CD4-positive, alpha-beta T cell treated with Interleukin-10 for 1 hour (primary cell): ENCODE measurements at regions not wholly inside any gene's neighbourhood (a gene's known extent, or its start where the extent isn't known, plus 50 kb on each side); places are given as distances from the start of the nearest gene placed in this dataset.

Experiments
- DNase-seq: peaks from one replicate; pipeline ENCODE4 v3.0.0-alpha.2; 2020

- no peak for DNase-seq
Observed at GRCh38 chr7:94324380-94325121, 70.1 kb upstream of the COL1A2 start.

GRCh38 chr7:94325122-94325475 lies 69.6 kb upstream of the COL1A2 start:
- DNase-seq, result no peak

- no peak for DNase-seq
Observed at GRCh38 chr7:94330269-94331020, 64.2 kb upstream of the COL1A2 start.

GRCh38 chr7:94332571-94332970 lies 62.1 kb upstream of the COL1A2 start:
- no peak for DNase-seq

GRCh38 chr7:94333810-94334209 lies 60.9 kb upstream of the COL1A2 start:
- DNase-seq, result no peak

- DNase-seq, result no peak
Observed at GRCh38 chr7:94335586-94335985, 59.1 kb upstream of the COL1A2 start.

DNA sequence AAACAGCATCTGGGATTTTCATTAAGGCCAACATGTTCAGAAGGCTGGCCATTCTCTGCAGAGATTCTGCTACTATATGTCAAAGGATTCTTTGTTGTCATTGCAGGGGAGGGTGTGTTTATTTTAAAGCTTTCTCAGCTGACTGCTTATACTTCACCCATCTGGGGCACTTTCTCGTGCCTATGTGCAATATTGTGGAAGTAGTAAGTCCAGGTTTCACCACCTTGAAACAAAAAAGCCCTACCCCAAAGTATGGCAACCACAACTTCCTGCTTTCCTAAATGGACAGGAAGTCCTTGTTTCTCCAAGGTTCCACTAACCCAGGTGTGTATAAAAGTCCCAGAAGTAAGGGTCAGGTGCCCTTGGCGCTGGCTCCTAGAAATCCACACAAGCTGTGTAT lies 58.7 kb upstream of the COL1A2 start:
- no peak for DNase-seq

DNA sequence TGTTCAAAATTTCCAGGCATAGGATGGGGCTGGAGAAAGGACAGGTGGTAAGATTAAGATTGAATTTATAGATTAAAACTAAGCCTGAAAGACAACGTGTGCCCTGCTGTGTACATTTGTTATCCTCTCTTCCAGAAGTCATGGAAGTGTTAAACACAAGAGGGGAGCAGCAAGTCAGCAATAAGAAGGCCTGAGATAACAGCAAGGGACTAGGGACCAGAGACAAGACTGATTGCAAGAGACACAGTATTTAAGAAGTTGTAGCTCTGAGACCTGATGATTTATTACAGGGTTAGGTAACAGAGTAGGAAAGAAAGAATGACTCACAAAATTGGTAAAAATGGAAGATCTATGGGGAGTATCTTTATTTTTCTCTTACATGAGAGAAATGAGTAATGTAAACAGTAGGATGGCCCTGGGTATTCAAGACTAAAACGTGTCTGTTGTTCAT lies 55.7 kb upstream of the COL1A2 start:
- no peak for DNase-seq

- DNase-seq, result no peak
Observed at GRCh38 chr7:94344826-94345225, 49.9 kb upstream of the COL1A2 start.
